PC-3 (cell line): ENCODE measurements at regions not wholly inside any gene's neighbourhood (a gene's known extent, or its start where the extent isn't known, plus 50 kb on each side); places are given as distances from the start of the nearest gene placed in this dataset.

Experiments
- ATAC-seq: fragments of 200-7000 bp; cut with Tn5 transposase; 2 replicates; pipeline ENCODE4 v1.9.1; 2020; ENCODE audit warnings: mild to moderate bottlenecking, moderate library complexity
- BruUV-seq: library from RNA; stranded (reverse); fragments of 400-500 nt; replicated peaks from 2 replicates; lab custom pipeline; 2021; lab: Mats Ljungman, UMichigan
- CTCF ChIA-PET: fragments of 300-600 bp; sonication (Branson Sonifier 250); formaldehyde crosslinking; loops from one replicate; lab custom pipeline; 2022; ENCODE audit warnings: antibody characterized with exemption; lab: Charles Lee
- POLR2A ChIA-PET: fragments of 300-600 bp; sonication (Branson Sonifier 250); formaldehyde crosslinking; loops from one replicate; lab custom pipeline; 2022; ENCODE audit warnings: antibody characterized with exemption; ENCODE audit not compliant: unreplicated experiment; lab: Charles Lee
- DNase-seq: peaks from one replicate; pipeline ENCODE4 v3.0.0-alpha.2; 2015
- H2AFZ ChIP-seq: fragments of 300-600 bp; sonication (generic); 2 replicates; pipeline ENCODE4 v1.6.0; 2016; ENCODE audit warnings: antibody characterized with exemption, low read length
- H3F3A ChIP-seq: fragments of 300-600 bp; sonication (generic); one replicate; pipeline ENCODE4 v1.6.0; 2017; ENCODE audit warnings: antibody characterized with exemption, low read length, control low read depth, mild to moderate bottlenecking; ENCODE audit not compliant: unreplicated experiment
- H3K27ac ChIP-seq: fragments of 300-600 bp; sonication (generic); 2 replicates; pipeline ENCODE4 v1.5.1; 2016; ENCODE audit warnings: mild to moderate bottlenecking, low read length
- H3K27me3 ChIP-seq: fragments of 300-600 bp; sonication (generic); 2 replicates; pipeline ENCODE4 v1.6.1; 2016; ENCODE audit warnings: low read length, mixed read lengths
- H3K36me3 ChIP-seq: fragments of 300-600 bp; sonication (generic); 2 replicates; pipeline ENCODE4 v1.6.1; 2016; ENCODE audit warnings: low read depth, mixed run types, low read length, mixed read lengths
- H3K4me1 ChIP-seq: fragments of 300-600 bp; sonication (generic); 2 replicates; pipeline ENCODE4 v1.5.1; 2016; ENCODE audit warnings: low read length; ENCODE audit not compliant: insufficient read depth
- H3K4me2 ChIP-seq: fragments of 300-600 bp; sonication (generic); 2 replicates; pipeline ENCODE4 v1.6.0; 2016; ENCODE audit warnings: low read length
- H3K4me3 ChIP-seq: fragments of 300-600 bp; sonication (generic); 2 replicates; pipeline ENCODE4 v1.5.1; 2016; ENCODE audit warnings: mild to moderate bottlenecking, low read length, mixed read lengths
- H3K79me2 ChIP-seq: fragments of 300-600 bp; sonication (generic); 2 replicates; pipeline ENCODE4 v1.6.1; 2017; ENCODE audit warnings: low read length, mixed read lengths
- H3K9ac ChIP-seq: fragments of 300-600 bp; sonication (generic); 2 replicates; pipeline ENCODE4 v1.6.0; 2016; ENCODE audit warnings: mild to moderate bottlenecking, low read length
- H3K9me2 ChIP-seq: fragments of 300-600 bp; sonication (generic); replicated peaks from 2 replicates; pipeline ENCODE4 v1.6.1; 2016; ENCODE audit warnings: mixed run types, low read length, mixed read lengths
- H3K9me3 ChIP-seq: fragments of 300-600 bp; sonication (generic); 2 replicates; pipeline ENCODE4 v1.6.1; 2016; ENCODE audit warnings: low read length, mixed read lengths
- H4K20me1 ChIP-seq: fragments of 300-600 bp; sonication (generic); 2 replicates; pipeline ENCODE4 v1.6.1; 2016; ENCODE audit warnings: low read length, mixed read lengths
- EZH2 ChIP-seq: fragments of 300-600 bp; sonication (generic); IDR thresholded peaks from one replicate; pipeline ENCODE4 v1.6.1; 2017; ENCODE audit warnings: antibody characterized with exemption, mild to moderate bottlenecking, low read length; ENCODE audit not compliant: unreplicated experiment
- EZH2phosphoT487 ChIP-seq: fragments of 300-600 bp; sonication (generic); IDR thresholded peaks from 2 replicates; pipeline ENCODE4 v1.6.1; 2018; ENCODE audit warnings: mild to moderate bottlenecking, antibody characterized with exemption, low read length, borderline replicate concordance
- intact Hi-C: fragments of 100-400 bp; cut with micrococcal nuclease; formaldehyde crosslinking; loops from 2 replicates; pipeline ENCODE4 v1.9.0; 2023
- TF ChIP-seq, protein P1 (sequence below): fragments of 300-600 bp; sonication (generic); conservative IDR thresholded peaks from 2 replicates; pipeline ENCODE4 v1.5.1; 2017; ENCODE audit warnings: antibody characterized with exemption, low read depth, mild to moderate bottlenecking, low read length

DNA sequence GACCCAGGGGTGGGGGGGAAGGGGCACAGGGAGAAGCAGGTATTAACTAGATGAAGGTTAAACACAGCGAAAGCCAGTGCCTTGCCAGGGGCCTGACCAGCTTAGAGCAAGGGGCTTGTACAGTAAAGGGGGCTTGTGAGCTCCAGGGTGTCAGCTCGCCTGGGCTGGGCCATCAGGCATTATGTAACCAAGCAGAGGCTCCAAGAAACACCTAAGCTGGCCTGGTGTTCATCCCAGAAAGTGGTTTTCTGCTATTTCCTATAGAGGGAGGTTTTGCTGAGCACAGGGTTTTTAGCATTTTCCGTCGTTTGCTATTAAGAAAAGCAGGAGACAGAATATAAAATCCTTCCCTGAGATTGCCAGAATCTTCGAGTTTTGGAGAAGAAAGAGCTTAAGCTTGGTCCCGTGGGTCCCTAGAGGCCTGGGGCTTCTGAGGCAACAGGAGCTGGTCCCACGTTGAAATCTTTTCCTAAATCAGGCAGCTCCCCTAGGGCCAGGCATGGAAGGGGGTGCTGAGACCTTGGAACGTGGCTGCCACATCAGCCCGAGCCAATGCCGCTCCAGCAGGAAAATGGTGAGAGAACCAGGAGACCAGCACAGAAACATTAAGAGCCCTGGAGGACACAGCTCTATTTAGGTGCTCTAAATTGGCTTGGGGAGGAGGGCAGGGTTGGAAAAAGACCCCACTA is 71.4 kb downstream of the ISG20 start:
- Histone ChIP-seq H3K4me1 (0 out of 2 replicates have a peak, but pooled peaks cover 7% of the 10 kb centered on the region), H3K27ac (no peak overlapping the region), H3K4me2 (no peak overlapping the region), H3K9ac (no peak overlapping the region), H3K79me2 (no peaks in the 10 kb centered on the region), H3K9me2 (no peaks in the 10 kb centered on the region), H2AFZ (no peak overlapping the region), H3F3A (no peaks in the 10 kb centered on the region), H4K20me1 (no peaks in the 10 kb centered on the region), H3K27me3 (peaks cover 27% of the 10 kb centered on the region), H3K9me3 (no peaks in the 10 kb centered on the region), H3K36me3 (no peaks in the 10 kb centered on the region), H3K4me3 (no peak overlapping the region)
- ATAC-seq (no peak), DNase-seq (no peak)
- TF ChIP-seq EZH2, result no peak
- TF ChIP-seq EZH2phosphoT487, result no peak
- TF ChIP-seq, protein P1, sequence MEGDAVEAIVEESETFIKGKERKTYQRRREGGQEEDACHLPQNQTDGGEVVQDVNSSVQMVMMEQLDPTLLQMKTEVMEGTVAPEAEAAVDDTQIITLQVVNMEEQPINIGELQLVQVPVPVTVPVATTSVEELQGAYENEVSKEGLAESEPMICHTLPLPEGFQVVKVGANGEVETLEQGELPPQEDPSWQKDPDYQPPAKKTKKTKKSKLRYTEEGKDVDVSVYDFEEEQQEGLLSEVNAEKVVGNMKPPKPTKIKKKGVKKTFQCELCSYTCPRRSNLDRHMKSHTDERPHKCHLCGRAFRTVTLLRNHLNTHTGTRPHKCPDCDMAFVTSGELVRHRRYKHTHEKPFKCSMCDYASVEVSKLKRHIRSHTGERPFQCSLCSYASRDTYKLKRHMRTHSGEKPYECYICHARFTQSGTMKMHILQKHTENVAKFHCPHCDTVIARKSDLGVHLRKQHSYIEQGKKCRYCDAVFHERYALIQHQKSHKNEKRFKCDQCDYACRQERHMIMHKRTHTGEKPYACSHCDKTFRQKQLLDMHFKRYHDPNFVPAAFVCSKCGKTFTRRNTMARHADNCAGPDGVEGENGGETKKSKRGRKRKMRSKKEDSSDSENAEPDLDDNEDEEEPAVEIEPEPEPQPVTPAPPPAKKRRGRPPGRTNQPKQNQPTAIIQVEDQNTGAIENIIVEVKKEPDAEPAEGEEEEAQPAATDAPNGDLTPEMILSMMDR, result no peak
- POLR2A ChIA-PET, result no interaction called here
- BruUV-seq, result no TSS peak
- intact Hi-C loops, result no loop called here
- CTCF ChIA-PET, result no interaction called here

DNA sequence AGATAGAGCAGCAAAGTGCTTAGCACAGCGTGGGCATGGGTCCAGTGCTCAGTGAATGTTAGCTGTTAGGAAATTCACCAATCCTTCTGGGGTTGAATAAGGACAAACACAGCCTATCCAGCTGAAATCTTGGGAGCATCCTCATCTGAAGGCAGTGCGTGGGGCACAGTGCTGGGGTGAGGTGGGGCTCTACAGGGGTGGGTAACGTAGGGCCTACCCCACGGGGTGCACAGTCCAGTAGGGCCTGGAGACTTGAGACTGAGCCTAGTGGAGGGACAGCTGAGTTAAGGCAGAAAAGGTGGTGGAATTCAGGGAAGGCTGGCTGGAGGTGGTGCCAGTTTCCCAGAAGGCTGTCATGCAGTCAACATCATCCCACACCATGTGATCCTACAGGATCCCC is 73.0 kb downstream of the ISG20 start:
- no peaks in the 10 kb centered on the region for H3K36me3 ChIP-seq
- intact Hi-C loops, result no loop called here
- peaks cover 18% of the 10 kb centered on the region for H3K27me3 ChIP-seq
- H3K4me3 ChIP-seq, result no peak overlapping the region
- no TSS peak for BruUV-seq
- ATAC-seq (no peak), DNase-seq (no peak)
- H3K79me2 ChIP-seq, result no peaks in the 10 kb centered on the region
- no peaks in the 10 kb centered on the region for H3K9me2 ChIP-seq
- ChIA-PET POLR2A (no interaction called here), CTCF (no interaction called here)
- no peak overlapping the region for H3K4me2 ChIP-seq
- H3K4me1 ChIP-seq, result 0 out of 2 replicates have a peak, but pooled peaks cover 7% of the 10 kb centered on the region
- no peaks in the 10 kb centered on the region for H3F3A ChIP-seq
- no peak overlapping the region for H3K27ac ChIP-seq
- no peak overlapping the region for H3K9ac ChIP-seq
- H4K20me1 ChIP-seq, result no peaks in the 10 kb centered on the region
- no peak overlapping the region for H2AFZ ChIP-seq
- H3K9me3 ChIP-seq, result no peaks in the 10 kb centered on the region
- TF ChIP-seq, protein P1, result no peak
- TF ChIP-seq EZH2 (no peak), EZH2phosphoT487 (no peak)

DNA sequence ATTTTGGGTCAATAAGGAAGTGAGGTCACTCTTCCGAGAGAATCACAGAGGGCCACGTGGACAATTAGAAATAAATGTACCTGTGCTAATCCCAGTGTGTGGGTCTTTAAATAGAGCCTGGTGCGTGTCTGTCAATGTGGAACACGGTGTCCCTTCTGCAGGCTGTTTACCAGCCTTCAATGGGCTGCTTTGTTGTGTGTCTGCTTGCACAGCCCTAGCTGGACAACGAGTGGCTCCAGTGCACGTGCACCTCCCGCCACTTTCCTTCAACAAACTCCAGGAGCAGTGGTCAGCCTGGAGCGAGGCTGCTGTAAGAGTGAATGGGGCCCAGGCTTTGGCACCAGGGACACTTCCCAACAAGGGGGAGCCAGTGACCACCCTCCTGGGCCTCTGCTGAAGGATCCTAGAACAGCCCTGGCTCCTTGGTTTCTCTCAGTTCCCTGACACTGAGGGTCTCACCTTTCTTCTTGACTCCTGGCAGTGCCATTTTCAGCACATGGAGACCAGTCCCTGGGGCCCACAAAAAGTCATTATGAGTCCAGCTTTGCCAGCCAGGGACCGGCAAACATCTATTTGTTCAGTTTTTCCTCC is 76.1 kb downstream of the ISG20 start:
- Histone ChIP-seq H3F3A (no peaks in the 10 kb centered on the region), H2AFZ (no peak overlapping the region), H3K4me1 (no peaks in the 10 kb centered on the region), H3K36me3 (no peaks in the 10 kb centered on the region), H3K27ac (no peak overlapping the region), H3K27me3 (peaks cover 18% of the 10 kb centered on the region), H3K9me3 (no peaks in the 10 kb centered on the region), H3K9me2 (no peaks in the 10 kb centered on the region), H4K20me1 (no peaks in the 10 kb centered on the region), H3K79me2 (no peaks in the 10 kb centered on the region), H3K9ac (no peak overlapping the region), H3K4me2 (no peak overlapping the region), H3K4me3 (no peak overlapping the region)
- ChIA-PET CTCF (no interaction called here), POLR2A (no interaction called here)
- BruUV-seq, result no TSS peak
- ATAC-seq (no peak), DNase-seq (no peak)
- no peak for TF ChIP-seq EZH2
- TF ChIP-seq EZH2phosphoT487, result no peak
- TF ChIP-seq, protein P1, result no peak
- intact Hi-C loops, result no loop called here
